Erythroblast (primary cell): ENCODE measurements at regions not wholly inside any gene's neighbourhood (a gene's known extent, or its start where the extent isn't known, plus 50 kb on each side); places are given as distances from the start of the nearest gene placed in this dataset.

Source experiments
- DNase-seq, 2 experiments: peaks; one replicate each; lab custom pipeline; 2025; lab: John Stamatoyannopoulos, UW
- GATA1 ChIP-seq: IDR thresholded peaks from 2 replicates; pipeline ENCODE4 v1.6.1; 2011; ENCODE audit warnings: low read depth, mild to moderate bottlenecking, control low read depth, low read length, moderate library complexity
- POLR2A ChIP-seq: IDR thresholded peaks from 2 replicates; pipeline ENCODE4 v1.6.1; 2011; ENCODE audit warnings: mild to moderate bottlenecking, low read length

DNA sequence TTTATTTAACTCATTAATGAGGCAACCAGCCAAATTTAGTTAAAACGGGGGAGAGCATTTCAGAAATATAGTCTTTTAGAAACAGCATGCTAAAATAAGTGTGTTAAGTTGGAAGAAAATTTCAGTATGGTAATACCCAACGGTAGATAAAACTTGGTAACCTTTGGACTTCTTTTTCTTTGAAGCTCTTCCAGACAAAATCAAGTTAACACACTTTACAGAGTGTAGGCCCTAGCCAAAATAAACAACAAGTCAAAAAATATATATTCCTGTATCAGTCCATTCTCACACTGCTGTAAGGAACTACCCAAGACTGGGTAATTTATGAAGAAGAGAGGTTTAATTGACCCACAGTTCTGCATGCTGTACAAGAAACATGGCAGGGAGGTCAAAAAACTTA lies 279.6 kb downstream of the HIVEP2 start:
- TF ChIP-seq POLR2A (no peak), GATA1 (no peak)
- DNase-seq: no peak

GRCh38 chr6:142666599-142667185 lies 278.3 kb downstream of the HIVEP2 start:
- TF ChIP-seq GATA1 (no peak), POLR2A (no peak)
- no peak for DNase-seq

DNA sequence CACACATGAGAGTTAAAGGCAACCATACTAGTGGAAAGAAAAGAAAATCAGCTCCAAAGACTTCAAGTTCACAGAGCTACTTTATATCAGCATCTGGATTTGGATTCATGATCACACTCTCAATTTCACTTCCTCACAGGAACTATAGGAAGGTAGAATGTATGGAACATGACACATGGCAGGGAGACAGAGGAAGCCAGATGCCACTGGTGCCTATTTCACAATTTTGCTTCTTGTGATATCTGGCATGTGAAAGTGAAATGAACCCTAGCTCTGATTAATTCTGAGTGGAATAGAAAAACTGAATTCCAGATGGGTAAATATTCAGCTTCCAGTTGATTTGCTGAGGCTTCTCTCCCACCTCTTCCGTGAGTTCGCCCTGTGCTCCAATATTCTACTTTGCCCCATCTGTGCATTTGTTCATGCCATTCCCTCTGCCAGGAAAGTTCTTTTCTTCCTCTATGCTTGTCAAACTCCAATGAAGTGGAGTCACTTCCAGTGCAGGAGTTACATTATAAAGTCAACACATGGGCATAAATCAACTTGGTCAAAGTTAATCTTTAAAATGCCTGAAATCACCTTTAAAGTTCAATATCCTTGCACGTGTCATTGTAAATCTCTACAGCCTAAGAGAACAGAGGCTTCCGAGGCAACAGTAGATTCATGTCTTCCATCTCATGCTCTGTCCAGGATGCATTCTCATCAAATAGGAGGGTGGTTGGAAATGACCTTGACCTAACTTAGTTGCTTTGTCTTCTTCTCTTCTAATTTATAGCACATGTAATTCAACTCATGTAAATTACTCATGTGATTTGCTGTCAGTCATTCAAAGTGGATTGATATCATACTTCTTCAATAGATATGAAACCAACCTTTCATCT lies 275.3 kb downstream of the HIVEP2 start:
- TF ChIP-seq POLR2A (no peak), GATA1 (no peak)

GRCh38 chr6:142671791-142672190 lies 273.2 kb downstream of the HIVEP2 start:
- DNase-seq: no peak
- TF ChIP-seq GATA1 (no peak), POLR2A (no peak)

More for the DNA sequence above, 275.3 kb downstream of the HIVEP2 start:
- no peak for DNase-seq

DNA sequence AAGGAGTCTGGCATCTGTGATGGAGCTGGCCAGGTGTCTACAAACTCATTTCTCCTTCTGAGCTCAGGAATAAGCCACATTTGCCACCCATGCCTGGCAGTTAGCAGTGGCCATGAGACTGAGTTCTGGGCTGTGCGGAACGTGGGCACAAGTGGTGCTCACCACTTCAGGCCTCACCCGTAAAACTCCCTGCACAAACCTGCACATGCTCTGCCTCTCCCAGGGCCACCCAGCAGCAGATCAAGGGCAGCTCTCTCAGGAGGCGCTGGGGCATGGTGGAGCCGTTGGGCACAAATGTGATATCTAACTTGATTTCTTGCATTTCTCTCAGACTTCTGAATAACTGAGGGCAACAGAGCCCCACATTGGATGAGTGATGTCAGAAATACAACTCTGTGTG lies 269.5 kb downstream of the HIVEP2 start:
- no peak for TF ChIP-seq GATA1
- no peak for TF ChIP-seq POLR2A
- DNase-seq: no peak

DNA sequence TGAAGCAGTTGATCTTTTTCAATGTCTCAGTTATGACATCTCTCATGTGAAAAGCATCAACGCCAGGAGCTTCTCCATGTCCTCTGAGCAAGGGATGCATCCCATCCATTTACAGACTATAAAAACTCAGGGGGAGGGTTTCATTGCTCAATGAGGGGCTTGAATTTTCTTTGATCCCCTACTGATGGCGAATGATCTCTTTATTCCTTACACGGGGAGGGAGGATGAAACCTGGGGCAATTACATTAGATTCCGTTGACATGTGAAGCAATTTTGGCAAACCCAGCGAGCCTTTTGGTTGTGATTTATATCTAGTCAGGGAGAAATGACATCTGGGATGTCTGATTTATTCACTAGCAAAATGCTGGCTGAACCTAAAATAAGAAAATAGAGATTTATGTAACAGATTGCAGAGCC lies 268.9 kb downstream of the HIVEP2 start:
- no peak for DNase-seq
- no peak for TF ChIP-seq POLR2A
- TF ChIP-seq GATA1: no peak

DNA sequence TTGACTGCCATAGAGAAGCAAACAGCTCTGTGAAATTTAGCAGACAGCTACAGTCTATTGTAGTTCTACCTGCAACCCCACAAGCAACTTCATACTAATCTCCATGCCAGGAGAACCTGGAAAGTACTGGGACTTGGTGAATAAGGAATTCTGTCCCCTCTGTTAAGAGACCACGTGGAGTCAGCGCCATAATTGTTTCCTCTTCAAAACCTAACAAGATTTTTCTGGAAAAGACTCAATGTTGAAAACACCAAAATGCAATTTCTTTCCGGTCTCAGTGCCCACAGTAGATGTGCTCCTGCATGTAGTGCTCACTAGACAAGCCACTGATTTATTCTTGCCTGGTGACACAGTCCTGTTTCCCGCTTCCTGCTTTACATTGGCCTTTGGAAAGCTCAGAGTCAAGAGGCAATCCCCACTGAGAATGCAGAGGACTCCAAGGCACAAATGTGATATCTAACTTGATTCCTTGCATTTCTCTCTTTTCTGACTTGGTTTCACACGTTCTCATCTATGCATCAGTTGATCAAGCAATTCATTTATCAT lies 268.3 kb downstream of the HIVEP2 start:
- TF ChIP-seq GATA1: no peak
- TF ChIP-seq POLR2A: no peak
- no peak for DNase-seq

DNA sequence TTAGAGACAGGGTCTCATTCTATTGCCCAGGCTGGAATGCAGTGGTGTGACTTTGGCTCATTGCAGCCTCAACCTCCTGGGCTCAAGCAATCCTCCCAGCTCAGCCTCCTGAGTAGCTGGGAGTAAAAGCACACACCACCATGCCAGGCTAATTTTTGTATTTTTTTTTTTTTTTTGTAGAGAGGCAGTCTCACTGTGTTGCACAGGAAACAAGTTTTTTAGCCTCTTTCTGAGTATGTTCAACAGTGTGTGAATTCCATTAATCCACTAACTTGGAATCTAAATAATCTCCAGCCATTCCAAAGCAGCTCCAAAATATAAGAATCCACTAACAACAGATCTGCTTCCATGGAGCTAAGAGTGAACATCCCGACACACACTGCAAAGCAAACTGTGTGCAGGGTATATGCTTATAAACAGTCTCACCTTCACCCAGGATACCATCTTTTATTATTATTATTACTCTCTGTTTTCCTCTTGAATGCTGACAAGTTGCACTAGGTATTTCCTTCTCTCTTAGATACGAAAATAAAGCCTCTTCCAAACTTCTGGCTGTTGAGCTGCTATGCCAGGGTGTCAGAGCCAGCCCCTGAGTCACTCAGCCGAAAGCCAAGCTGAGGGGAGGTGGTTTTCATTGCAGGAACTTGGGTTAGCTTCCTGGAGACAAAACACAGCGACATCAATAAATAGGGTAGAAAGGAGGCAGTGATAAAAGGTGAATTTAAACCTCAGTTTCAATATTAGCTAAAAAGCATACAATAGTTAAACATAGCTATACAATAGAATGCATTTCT lies 264.9 kb downstream of the HIVEP2 start:
- TF ChIP-seq GATA1: no peak
- DNase-seq: no peak

GRCh38 chr6:142681099-142681498 lies 263.9 kb downstream of the HIVEP2 start:
- TF ChIP-seq GATA1 (no peak), POLR2A (no peak)
- DNase-seq: no peak

GRCh38 chr6:142682985-142683384 lies 262.0 kb downstream of the HIVEP2 start:
- DNase-seq: no peak
- TF ChIP-seq GATA1 (no peak), POLR2A (no peak)

DNA sequence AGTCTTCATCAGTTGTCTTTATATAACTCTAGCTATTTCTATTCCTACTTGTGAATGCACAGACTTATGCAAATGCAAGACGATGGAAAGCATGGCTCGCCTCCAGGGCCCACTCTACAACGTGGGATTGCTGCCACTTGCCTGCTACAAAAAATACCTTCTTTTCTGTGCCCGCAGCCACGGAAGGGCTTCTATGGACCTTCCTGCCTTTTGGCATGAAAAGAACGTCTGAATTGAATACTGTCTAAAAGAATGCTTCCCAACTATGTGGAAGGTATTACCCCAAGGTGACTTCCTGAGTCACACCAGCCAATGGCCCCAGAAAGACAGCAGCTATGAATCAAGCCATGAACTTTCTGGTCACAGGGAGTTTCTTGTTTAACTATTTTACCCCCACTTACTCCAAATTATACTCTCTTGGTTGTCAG lies 261.2 kb downstream of the HIVEP2 start:
- TF ChIP-seq POLR2A: no peak
- TF ChIP-seq GATA1: no peak
- no peak for DNase-seq

DNA sequence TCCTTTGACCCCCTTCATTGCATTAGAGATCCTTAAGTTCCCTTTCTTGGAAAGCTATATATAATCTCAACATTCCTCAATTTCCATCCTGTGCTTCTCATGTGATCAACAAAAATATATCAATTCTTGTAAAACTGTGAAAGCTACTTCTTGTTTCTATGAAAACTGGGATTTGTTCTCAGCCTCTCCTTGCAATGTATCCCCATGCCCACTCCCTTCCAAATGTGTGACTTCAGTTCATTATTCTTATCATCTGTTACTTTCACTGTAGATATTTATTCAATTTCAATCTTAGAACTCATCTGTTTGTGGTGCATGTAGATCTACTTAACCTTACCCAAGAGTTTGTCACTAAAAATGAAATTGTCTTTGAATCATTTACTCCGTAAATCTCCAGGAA lies 260.6 kb downstream of the HIVEP2 start:
- no peak for TF ChIP-seq GATA1
- TF ChIP-seq POLR2A: no peak
- no peak for DNase-seq

DNA sequence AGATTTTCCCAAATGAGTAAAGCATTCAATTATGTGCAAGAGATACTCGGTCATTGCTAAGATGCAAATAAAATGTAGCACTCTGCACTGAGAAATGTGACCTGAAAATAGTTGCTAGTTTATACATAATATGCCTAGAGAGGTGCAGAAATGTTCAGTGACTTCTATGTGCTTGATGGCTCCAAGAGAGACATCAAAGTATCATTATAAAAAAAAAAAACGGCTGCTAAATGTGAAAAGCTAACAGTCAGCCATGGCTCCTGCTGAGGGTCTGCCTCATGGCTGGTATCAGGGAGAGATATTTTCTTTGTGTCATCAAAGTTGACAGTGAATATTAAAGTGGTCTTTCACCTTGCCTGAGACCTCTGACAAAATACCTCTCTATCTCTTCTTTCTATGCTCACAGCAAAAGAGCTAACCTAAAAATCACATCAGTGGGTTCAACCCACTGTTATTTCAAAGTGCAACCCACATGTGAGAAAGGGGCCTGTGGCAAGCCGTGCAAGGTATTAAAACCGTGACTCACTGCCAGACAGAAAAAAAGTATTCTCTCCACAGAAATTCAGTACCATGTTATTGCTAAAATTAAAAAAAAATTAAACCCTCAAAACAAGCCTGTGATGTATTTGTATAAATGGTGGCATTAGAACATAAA lies 259.0 kb downstream of the HIVEP2 start:
- TF ChIP-seq POLR2A: no peak
- no peak for TF ChIP-seq GATA1

More for the DNA sequence above, 259.0 kb downstream of the HIVEP2 start:
- no peak for DNase-seq
